ENCODE measurements at regions not wholly inside any gene's neighbourhood (a gene's known extent, or its start where the extent isn't known, plus 50 kb on each side); places are given as distances from the start of the nearest gene placed in this dataset.
"Not testable (repeated sequence)": the region's sequence is repeated elsewhere in the genome, so short reads cannot be mapped to it uniquely, and the experiment has no call there.

DNA sequence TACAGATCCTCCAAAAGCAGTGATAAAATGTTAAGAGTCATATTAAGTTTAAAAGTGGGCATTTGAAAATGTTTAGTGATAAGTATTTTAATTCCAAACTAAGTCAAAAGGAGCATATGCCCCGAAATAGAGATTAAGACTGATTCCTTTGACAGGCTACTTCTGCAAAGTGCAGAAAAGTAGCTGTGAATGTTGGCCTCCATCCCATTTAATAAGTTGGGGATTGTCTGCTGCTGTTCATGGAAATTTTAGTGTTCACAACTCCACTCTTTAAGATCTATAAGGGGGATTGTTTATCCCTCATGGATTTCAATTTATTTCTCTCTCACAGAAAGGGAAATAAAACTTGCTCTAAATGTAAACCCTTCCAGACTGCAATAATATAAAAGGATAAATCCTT lies 278.3 kb downstream of the KCTD12 start:
- no peak for DNase-seq

DNA sequence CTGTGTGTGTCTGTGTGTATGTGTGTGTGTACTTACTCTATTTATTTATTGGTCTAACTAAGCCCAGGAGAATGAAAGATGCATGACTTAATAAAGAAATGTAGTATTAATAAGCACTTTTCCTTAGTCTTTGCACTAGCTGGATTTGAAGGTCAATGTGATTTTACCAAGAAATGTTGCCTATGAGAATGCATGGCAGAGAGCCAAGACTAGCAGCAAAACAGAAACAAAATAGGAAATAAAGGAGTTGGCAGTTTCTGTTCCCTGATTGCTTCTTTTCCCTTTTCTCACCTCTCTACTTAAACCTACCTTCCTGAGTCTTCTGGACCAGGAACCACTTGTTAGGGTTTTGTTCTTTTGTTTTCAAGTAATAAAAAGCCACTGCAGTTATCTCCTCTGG lies 286.1 kb downstream of the KCTD12 start:
- no peak for DNase-seq

DNA sequence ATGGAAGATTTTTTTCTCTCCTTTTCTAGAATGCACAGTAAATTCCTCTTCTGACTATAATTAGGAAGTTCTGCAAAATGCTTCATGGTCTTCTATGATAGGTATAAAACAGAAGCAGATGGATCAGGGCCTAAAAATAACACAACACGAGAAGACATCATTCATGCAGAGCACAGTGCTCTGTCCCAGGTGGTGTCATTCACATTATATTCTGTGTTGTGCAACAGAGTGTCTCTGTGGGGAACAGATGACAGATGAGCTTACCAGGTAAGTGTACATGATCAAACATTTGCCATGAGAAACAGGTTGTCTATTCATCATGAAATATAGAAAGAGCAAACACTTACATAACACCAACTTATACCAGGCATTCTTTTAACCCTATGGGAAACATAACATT lies 288.3 kb downstream of the KCTD12 start:
- DNase-seq: no peak

DNA sequence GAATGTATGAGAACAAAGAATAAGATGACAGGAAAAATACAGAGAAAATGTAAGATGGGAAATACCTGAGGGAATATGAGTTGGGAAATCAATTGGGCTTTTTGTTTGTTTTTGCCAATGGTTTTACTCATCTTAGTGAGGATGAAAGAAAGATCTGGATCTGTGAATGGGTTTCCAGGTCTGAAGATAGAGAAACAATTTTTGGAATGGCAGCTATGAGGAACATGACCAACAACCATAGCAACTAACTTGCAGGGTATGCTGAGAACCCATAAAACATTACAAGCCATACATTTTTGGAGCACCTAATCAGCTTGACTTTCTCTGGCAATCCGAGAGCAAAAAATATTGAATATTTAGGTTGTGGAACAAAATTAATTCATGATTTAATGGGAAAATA lies 290.0 kb downstream of the KCTD12 start:
- no peak for DNase-seq

DNA sequence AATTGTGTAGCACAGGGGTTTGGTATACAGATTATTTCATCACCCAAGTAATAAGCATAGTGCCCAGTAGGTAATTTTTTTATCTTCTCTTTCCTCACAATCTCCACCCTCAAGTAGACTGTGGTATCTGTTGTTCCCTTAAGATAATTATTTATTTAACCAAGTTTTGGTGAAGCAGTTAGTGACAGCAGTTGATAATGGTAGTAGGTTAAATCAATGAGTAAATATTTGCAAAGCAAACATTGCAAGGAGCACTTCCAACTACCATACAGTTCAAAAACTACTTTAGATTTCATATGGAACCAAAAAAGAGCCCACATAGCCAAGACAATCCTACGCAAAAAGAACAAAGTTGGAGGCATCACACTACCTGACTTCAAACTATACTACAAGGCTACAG lies 291.8 kb downstream of the KCTD12 start:
- DNase-seq: no peak

DNA sequence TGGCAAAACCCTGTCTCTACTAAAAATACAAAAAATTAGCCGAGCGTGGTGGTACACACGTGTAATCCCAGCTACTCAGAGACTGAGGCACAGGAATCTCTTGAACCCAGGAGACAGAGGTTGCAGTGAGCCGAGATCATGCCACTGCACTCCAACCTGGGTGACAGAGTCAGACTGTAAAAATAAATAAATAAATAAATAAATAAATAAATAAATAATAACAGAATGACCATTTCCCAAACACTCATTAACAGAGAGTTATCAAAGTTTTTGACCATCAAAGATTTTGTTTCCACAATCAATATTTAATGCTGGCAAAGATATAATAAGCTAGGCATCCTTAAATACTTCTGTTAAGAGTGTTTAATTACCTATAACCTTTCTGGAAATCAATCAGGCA lies 299.4 kb downstream of the KCTD12 start:
- DNase-seq: no peak

DNA sequence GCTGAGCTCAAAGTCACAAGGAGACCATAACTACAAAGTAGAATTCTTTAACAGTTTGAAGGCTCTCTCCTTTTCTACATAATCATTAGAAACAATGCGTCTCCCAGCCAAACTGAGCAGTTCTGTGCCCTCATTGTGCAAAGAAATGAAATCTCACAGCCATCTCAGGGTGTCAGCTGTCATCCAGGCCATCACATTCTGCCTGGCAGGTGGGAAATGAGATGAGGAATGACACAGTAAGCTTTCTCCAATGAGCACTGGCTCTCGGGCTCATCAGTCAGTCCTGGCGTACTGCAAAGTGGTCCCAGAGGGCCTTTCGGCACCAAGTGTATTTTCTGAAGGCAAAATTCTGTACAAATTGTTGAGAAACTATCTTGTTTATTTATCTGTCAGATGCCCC lies 306.5 kb downstream of the KCTD12 start:
- DNase-seq: no peak

DNA sequence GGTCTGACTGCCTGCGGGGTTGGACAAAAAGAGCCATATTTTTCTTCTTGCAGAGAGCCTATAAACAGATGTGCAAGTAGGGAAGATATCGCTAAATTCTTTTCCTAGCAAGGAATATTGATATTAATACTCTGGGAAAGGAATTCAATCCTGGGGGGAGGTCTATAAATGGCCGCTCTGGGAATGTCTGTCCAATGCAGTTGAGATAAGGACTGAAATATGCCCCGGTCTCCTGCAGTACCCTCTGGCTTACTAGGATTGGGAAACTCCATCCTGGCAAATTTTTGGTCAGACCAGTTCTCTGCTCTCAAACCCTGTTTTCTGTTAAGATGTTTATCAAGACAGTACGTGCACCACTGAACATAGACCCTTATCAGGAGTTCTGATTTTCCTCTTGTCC lies 310.6 kb downstream of the KCTD12 start:
- DNase-seq: not testable (repeated sequence)

DNA sequence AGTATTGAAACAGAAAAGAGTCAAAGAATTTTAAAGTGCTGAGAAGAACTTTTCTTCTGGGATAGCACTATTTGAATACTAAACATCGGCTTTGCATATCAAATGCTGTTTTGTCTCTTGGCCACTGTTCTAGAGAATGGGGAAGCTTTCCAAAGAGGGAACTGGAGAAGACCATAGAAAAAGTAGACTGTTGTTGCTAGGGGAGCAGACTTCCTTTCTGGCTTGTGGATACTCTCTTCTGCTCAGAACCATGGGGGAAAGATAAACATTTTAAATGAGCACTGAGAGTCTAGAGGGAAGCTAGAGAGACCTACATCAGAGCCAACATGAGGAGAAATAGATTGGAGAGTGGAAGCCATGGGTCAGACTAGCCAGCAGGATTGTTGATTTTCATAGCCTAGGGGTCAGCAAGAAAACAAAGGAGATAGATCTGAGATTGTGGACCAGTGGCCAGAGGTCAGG lies 315.7 kb downstream of the KCTD12 start:
- DNase-seq: no peak

DNA sequence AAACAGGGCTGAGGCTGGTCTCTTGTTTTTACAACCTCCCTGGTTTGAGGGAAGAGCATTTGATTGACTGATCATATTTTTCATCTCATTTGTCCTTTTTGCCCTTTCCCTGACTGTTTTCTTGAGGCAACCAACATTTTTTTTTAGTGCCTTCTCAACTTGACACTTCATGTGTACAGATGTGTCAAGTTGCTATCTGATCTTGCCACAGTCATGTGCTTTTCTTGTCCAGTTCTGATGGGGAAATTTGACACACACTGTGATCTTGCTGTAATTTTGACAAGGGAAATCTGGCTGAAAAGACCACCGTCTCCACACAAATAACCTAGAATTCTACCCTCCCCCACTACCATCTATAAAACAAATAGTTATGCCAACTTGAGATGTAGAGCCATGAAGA lies 329.6 kb downstream of the KCTD12 start:
- DNase-seq: no peak

DNA sequence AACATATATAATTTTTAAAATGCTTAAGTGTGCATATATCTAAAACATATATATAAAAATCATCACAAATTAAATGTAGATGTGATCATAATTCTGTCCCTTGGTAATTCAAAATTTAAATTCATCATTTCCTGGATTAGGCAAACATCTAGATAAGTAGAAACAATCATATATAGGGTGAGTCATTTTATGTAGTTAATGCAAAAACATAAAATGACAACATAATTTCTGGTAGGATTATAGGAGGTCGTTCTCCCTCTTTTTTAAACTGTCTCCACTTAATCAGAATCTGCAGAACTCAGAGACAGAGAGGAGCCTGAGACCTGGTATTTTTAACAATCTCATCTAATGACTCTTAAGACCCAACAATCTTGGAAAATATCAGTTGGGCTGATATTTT lies 333.4 kb downstream of the KCTD12 start:
- DNase-seq: no peak

DNA sequence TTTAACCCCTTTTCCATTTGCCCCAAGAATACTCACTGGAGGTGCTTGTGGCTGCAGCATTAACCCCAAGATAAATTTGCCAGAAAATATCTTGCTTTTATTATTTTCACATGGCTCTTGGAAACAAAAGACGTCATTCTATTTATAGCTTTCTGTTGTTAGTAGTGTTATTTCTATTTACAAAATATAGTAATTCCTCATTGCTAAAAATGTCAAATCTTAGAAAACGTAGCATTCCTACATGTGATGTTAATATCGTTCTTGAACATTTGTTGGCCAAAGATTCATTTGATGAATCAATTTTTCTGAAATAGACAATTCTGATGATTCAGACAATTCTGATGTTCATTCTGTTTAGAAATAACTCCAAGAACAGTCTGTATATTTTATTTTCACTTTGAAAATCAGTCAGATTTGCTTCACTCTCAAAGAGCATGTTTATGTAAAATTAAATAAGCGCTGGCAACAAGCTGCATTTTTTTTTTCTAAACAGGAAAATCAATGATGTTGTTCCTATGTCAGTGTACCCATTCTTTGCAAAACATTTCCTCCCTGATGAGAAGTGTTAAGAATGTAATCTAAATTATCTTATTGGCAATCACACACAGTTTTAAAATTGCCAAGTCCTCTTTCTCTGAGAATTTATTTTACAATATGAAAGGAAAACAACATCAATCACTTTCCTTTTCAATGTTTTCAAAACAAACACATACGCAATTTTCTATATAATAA lies 334.0 kb downstream of the KCTD12 start:
- DNase-seq: no peak

DNA sequence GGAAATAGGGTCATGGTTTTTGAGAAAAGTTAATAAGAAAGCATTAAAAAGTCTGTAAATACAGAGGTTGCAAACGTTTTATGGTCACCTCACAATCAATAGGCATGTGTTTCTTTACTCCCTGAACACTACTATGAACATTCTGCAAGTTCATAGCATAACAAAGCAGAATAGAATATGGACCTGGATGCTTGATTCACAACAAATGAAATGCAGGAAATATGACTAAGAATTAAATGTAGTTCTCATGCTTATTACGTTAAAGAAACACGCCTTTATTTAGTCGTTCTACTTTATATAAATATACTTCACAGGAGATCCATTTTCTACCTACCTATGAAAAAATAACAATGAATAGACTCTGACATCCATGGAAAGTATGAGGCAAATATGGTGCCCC lies 344.0 kb downstream of the KCTD12 start:
- no peak for DNase-seq

DNA sequence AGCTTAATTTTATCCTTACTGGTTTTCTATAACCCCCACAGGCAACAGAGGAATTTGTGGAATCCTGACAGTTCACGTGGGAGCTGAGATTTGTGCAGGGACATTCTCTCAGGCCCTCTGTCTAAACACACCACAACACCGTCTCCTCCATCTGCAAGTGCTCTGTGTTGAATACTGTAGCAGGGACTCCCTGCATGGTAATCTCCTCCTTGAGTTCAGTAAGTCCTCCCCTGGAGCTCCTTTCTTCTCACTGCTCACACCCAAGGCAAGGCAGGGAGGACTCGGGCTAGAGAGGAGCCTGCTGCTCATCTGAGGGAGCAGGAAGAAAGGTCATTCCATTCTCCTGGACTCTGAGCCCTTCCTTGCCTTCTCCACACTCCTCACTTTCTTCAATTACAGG lies 348.2 kb downstream of the KCTD12 start:
- no peak for DNase-seq

DNA sequence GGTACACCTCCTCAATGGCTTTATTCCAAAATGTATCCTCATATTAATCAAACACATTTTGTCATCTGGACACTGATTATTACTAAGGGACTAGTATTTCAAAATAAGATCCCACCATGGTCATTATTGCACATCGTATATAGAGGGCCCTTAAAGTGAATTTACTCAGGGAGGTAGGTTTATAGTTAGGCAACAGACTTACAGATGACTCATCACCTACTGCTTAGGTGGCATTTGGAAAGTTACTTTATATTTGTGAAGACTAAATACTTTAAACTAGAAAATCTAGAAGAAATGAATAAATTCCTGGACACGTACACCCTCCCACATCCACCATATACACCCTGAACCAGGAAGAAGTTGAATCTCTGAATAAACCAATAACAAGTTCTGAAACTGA lies 353.0 kb downstream of the KCTD12 start:
- no peak for DNase-seq

DNA sequence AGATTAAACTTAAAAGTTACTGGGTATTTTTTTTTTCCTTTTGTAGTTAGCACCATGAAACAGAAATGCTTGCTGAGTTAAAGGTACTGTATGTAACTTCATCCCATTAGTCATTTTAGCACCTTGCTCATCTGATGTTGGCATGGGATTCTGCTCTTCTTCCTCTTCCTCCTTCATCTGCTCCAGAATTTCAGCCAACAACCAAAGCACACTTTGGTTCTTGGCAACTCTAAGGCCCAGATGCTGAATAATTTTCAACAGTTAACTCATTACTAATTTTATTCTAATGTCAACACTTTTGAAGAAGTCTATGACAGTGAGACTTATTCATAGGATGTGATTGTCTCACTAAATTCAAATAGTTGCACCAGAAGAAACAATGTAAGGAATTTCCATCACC lies 359.2 kb downstream of the KCTD12 start:
- DNase-seq: no peak

DNA sequence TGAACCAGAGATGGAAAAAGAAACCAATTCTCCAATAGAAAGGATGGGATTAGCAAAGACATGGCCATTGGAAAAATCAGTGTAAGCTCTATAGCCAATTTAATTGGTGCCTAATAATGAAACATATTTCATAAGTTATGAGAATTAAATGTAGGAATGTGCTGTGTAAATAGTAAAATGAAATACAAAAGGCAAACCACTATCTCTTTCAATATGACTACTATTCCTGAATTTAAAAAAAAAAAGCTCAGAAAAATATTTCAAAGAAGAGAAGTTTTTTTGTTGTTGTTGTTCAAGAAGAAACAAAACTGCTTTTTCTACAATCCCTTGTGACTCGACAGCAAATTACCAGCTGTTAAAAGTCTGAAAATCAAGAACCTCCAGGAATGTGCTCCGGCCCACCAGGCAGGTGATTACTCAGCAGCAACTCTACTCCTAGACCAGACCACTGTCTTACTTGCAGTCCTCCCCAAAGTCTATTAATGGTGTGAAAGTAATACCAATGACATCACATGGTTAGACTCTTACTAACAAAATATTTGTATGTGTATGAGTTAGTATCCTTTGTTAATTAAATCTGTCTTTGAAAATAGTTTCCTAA lies 362.4 kb downstream of the KCTD12 start:
- peak; percentile 3 for DNase-seq

DNA sequence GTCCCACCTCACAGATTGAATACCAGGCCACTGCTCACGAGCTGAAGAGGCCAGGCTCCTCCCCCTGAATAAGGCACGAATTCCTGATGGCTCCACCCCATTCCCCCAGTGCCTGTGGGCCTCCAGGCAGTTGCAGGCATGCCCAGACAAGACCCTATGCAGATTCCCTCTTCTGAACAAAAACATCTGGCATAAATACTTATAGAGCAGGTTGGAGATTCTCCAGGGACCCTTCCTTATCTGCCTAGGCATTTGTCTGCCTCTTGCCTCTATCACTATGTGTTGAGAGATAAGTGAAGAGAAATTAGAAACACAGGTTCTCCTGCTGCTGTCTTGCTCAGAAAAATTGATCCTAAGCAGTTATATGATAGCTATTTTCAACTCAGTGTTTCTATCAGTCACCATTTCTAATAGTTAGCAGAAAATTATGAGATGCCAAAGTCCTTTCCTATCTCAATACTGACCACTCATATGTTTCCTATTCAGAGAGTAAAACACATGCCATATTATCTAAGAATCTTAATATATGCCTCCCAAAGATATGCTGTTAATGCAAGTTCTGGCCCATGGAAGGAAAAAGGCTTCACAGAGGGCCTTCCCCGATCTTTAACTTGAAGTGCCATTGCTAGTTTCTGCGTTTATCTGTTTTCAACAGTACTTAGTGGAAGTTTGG lies 364.0 kb downstream of the KCTD12 start:
- peak; percentile 38 for DNase-seq

DNA sequence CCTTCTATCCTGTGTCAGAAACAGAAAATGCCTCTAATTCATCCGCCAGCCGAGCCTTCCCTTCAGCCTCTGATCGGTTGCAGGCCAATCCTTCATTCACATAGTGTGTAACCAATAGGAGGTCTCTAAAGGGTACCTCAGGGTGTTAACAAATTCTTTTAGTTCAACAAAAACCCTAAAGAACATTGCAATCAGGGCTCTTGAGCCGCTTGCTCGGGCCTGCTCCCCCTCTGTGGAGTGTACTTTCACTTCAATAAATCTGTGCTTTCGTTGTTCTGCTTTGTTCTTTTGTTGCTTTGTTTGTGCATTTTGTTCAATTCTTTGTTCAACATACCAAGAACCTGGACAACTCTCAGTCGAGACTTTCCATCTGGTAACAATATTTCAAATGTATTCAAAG lies 366.5 kb downstream of the KCTD12 start:
- no peak for DNase-seq

DNA sequence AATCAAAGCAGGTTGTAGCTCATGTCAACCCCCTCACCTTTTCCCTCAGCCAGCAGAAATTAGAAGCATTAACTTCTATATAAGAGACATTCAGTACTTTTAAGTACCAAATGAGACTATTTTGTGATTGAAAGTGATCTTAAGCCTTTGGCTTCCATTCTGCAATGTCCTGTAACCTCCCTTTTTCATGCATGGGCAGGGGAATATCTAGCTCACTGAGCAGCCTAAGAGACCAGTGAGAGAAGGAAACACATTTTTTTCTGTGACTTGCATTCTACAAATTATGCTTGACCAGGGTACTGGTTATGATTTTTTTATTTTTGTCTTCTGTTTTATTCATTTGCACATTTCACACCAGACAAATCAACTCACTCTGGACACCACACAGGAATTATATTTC lies 369.6 kb downstream of the KCTD12 start:
- DNase-seq: no peak

DNA sequence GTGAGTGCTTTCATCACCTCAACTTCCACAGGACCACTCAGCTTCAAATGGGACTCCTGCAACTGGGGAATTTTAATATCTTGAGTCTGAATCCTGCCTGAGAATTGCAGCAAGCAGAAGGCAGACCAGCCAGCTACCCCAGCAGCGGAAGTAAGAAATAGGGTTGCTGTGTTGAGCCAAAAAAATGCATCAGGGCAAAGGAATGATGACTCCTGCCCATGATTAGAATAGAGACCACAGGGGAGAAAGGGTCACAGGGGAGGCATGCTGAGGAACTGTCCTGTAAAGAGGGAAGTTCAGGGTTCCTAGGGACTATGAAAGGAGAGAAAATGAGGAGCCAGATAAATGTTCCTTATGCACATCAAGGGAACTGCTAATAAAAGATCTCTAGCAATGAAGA lies 370.2 kb downstream of the KCTD12 start:
- DNase-seq: peak; percentile 85

DNA sequence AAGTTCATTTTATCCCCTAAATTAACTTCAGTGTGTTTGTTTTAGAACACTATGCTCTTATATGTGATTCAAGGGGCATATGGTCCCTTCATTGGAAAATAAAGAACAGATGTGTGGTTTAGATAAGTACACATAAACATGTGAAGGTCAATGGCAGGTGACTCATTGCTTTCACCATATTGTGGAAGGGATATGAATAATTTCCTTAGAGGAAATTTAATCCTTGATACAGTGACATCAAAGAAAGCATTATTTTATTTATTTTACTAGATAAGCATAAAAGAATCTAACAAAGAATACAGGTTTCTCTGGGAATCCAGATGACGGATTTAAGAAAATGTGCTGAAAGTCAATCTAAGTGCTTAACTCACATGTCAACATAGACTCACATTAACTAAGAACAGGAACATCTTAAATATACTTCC lies 373.5 kb downstream of the KCTD12 start:
- peak; percentile 68 for DNase-seq

DNA sequence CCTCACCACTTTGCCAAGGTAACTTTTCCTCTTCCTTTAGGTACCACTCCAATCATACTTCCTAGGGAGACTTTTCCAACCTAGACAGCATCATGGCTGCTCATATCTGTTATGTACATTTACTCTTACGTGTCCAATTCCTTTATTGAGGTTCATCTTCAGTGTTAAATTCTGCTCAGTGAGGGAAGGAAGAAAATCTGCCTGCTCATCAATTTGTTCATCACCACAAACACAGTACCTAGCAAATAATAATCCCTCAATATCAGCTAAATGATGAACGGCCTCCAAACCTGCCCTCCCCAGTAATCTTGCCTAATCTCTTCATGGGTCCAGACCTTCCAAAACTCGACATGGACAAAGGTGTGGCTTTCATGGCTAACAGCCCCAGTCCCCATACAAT lies 380.8 kb downstream of the KCTD12 start:
- no peak for DNase-seq

DNA sequence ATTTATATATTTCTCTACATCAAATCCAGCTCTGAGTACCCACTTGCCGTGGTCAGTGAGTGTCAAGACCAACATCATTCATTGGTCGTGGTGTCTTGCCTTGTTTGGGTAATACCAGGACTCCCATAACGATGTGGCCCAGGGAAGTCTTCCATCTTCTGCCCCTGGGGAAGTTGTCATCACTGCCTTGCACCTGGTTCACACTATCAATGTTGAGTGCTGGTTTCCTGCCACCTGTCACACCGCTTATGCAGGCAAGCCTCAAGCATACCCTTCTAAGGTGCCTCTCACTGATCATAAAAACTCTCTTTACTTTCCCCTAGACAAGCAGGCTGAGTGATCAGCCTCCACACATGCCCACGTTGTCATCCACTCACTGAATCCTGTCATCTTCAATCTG lies 382.4 kb downstream of the KCTD12 start:
- no peak for DNase-seq
